ENCODE measurements at regions not wholly inside any gene's neighbourhood (a gene's known extent, or its start where the extent isn't known, plus 50 kb on each side); places are given as distances from the start of the nearest gene placed in this dataset.

DNA sequence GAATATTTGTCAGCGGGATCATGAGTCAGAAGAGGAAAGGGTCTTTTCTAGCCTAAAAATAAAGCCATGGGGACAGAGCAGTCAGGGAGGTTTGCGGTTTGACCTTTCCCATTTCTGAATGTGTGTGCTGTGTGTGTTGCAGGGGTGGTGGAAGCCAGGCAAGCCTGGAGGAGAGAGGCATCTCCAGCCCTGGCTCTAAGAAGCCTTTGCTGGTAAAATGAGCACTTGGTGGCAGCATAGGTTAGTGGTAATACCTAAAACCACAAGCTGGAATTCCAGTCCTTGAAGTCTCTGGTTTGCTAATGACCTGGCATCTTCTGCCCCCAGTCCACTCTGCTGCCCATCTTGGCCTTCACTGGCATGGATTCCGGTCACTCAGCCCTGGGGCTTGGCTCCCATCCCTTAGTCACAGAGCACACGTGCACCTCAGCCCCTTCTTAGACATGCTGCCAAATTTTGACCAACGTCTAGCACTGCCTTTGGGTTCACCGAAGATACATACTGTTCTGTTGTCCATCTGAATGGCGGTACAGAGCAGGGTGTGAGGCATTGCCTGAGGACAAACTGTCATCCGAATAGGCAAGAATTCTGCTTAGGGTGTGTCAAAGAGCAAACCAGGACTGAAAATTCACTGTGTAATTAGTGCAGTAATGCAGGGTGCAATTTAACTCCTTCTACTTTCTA lies 52.7 kb downstream of the KCNA5 start:
- Mint-ChIP-seq H3K4me1 (no peaks in the 10 kb centered on the region), H3K36me3 (ENCODE audit: low read depth) (no peaks in the 10 kb centered on the region), H3K4me3 (no peak overlapping the region), H3K27me3 (peaks cover 21% of the 10 kb centered on the region), H3K27ac (no peak overlapping the region), H3K9me3 (no peaks in the 10 kb centered on the region)
- ChIA-PET CTCF (no interaction called here), POLR2A (no interaction called here)
- TF ChIP-seq, protein P1, sequence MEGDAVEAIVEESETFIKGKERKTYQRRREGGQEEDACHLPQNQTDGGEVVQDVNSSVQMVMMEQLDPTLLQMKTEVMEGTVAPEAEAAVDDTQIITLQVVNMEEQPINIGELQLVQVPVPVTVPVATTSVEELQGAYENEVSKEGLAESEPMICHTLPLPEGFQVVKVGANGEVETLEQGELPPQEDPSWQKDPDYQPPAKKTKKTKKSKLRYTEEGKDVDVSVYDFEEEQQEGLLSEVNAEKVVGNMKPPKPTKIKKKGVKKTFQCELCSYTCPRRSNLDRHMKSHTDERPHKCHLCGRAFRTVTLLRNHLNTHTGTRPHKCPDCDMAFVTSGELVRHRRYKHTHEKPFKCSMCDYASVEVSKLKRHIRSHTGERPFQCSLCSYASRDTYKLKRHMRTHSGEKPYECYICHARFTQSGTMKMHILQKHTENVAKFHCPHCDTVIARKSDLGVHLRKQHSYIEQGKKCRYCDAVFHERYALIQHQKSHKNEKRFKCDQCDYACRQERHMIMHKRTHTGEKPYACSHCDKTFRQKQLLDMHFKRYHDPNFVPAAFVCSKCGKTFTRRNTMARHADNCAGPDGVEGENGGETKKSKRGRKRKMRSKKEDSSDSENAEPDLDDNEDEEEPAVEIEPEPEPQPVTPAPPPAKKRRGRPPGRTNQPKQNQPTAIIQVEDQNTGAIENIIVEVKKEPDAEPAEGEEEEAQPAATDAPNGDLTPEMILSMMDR (IDR thresholded peaks at IDR 0.05) = no peak
- ATAC-seq (ENCODE audit: low read depth) (no peak), DNase-seq (no peak)
- intact Hi-C loops (cut with micrococcal nuclease) = no loop called here

DNA sequence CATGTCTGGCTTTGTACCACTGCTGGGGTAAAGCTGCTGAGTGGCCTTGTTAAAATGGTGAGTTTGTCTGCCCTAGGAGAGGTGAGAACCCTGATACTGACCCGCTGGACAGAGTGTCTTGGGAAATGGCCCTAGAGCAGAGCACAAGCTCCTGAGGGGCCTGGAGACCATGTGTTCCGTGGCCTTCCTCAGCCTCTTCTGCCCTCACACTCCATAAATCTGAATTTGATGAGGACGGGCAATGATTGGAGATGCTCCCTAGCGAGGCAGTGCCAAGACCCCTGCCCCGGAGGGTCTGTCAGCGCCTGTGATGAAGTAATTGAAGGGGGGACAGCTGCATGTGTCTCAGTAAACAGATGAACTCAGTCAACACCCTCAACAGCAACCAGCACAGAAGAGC lies 54.1 kb downstream of the KCNA5 start:
- no peaks in the 10 kb centered on the region for H3K9me3 Mint-ChIP-seq
- ATAC-seq (ENCODE audit: low read depth) = no peak
- H3K27ac Mint-ChIP-seq = no peak overlapping the region
- ChIA-PET CTCF (no interaction called here), POLR2A (no interaction called here)
- H3K27me3 Mint-ChIP-seq = peaks cover 25% of the 10 kb centered on the region
- no peak for DNase-seq
- TF ChIP-seq, protein P1 (IDR thresholded peaks at IDR 0.05) = no peak
- intact Hi-C loops (cut with micrococcal nuclease) = no loop called here
- no peak overlapping the region for H3K4me3 Mint-ChIP-seq
- H3K4me1 Mint-ChIP-seq = no peaks in the 10 kb centered on the region
- no peaks in the 10 kb centered on the region for H3K36me3 Mint-ChIP-seq (ENCODE audit: low read depth)

DNA sequence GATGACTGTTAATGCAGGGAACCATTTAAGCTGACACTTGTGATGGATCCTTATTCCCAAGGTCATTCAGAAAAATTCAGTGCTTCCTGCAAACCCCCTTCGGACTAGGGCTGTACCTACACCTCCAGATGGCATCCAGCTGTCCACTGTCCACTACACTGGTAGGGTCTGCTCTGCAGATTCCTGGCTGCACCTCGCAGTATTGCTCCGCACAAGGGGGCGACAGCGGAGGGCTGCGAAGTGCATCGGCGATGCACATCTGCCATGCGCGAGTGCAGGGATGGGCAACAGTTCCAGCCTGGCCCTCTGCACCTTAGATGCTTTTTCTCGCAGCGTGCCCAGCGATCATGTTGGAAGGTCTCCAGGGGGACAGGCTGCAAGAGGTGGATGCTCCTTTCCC lies 55.5 kb downstream of the KCNA5 start:
- Mint-ChIP-seq H3K4me3 (no peak overlapping the region), H3K9me3 (no peaks in the 10 kb centered on the region), H3K4me1 (no peaks in the 10 kb centered on the region), H3K27ac (no peak overlapping the region), H3K36me3 (ENCODE audit: low read depth) (no peaks in the 10 kb centered on the region), H3K27me3 (peaks cover 19% of the 10 kb centered on the region)
- intact Hi-C loops (cut with micrococcal nuclease) = no loop called here
- TF ChIP-seq, protein P1 (IDR thresholded peaks at IDR 0.05) = no peak
- POLR2A ChIA-PET = no interaction called here
- DNase-seq (no peak), ATAC-seq (ENCODE audit: low read depth) (no peak)
- CTCF ChIA-PET = no interaction called here

DNA sequence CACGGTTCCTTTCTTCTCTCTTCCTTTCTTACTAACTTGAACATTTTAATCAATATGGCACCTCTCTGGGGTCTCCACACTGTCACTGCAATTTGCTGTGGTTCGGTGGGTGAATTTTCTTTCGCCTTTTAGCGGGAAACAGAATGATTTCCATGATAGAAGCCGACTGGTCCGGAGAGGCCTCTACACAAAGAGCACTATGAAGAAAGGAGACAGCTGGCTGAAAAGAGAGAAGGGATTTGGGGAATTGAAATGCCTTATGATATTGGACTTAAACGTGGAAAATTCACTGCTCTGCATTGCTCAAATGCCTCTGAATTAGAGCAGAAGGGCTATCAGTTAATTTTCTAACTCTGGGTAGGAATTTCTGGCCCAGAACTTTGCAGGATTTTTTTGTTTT lies 55.9 kb downstream of the KCNA5 start:
- intact Hi-C loops (cut with micrococcal nuclease) = no loop called here

DNA sequence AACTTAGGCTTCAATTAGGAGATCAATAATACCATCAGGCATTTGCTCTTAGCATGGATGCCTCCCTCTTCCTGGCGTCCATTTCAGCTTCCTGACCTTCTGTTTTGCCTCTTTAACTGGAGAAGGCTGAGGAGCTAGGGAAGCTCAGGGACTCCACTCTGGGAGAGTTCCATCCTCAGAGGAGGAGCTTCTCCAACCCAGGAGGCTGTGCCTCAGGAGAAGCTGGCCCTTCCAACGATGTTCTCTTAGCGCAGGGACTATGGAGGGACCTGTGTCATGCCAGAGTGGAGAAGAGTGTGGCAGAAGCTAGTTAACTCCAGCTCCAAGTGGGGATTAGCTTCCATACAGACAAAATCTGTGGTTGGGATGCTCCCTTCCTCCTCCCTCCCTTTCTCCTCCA lies 58.0 kb downstream of the KCNA5 start:
- TF ChIP-seq, protein P1 (IDR thresholded peaks at IDR 0.05) = no peak
- Mint-ChIP-seq H3K27ac (no peak overlapping the region), H3K4me3 (no peak overlapping the region), H3K9me3 (peaks cover 6% of the 10 kb centered on the region), H3K4me1 (no peaks in the 10 kb centered on the region), H3K27me3 (peaks cover 25% of the 10 kb centered on the region), H3K36me3 (ENCODE audit: low read depth) (no peaks in the 10 kb centered on the region)
- DNase-seq (no peak), ATAC-seq (ENCODE audit: low read depth) (no peak)
- intact Hi-C loops (cut with micrococcal nuclease) = no loop called here
- ChIA-PET CTCF (no interaction called here), POLR2A (no interaction called here)

More for the DNA sequence above, 55.9 kb downstream of the KCNA5 start:
- H3K27me3 Mint-ChIP-seq = peaks cover 21% of the 10 kb centered on the region
- ChIA-PET POLR2A (no interaction called here), CTCF (no interaction called here)
- DNase-seq (no peak), ATAC-seq (ENCODE audit: low read depth) (no peak)
- no peaks in the 10 kb centered on the region for H3K4me1 Mint-ChIP-seq
- no peak overlapping the region for H3K4me3 Mint-ChIP-seq
- no peak overlapping the region for H3K27ac Mint-ChIP-seq
- H3K36me3 Mint-ChIP-seq (ENCODE audit: low read depth) = no peaks in the 10 kb centered on the region
- no peaks in the 10 kb centered on the region for H3K9me3 Mint-ChIP-seq
- TF ChIP-seq, protein P1 (IDR thresholded peaks at IDR 0.05) = no peak

All from activated B cell treated with CpG ODN at 0.5 μM for 24 hours (primary cell).